Right lobe of liver (tissue), 4 donors: ENCODE measurements at regions not wholly inside any gene's neighbourhood (a gene's known extent, or its start where the extent isn't known, plus 50 kb on each side); places are given as distances from the start of the nearest gene placed in this dataset.

Experiments
- POLR2A ChIP-seq: fragments of 450-650 bp; IDR thresholded peaks from one replicate; pipeline ENCODE4 v1.6.1; 2017; ENCODE audit warnings: antibody characterized with exemption, mild to moderate bottlenecking
- TF ChIP-seq, protein P1 (sequence below), 4 donors: fragments of 200-600 bp in 3 of 4; fragments of 450-650 bp in 1 of 4; IDR thresholded peaks; one replicate each; pipeline versions ENCODE4 v1.5.1 to v1.8.0; 2016 to 2022; ENCODE audit warnings: antibody characterized with exemption in 4 of 4, mild to moderate bottlenecking in 2 of 4
- donor health status: DM: no; HTN: no; CAD: no.
- donor health status: DM: no; HTN: no; CAD: no.
- donor health status: DM: no; HTN: yes; CAD: no.

DNA sequence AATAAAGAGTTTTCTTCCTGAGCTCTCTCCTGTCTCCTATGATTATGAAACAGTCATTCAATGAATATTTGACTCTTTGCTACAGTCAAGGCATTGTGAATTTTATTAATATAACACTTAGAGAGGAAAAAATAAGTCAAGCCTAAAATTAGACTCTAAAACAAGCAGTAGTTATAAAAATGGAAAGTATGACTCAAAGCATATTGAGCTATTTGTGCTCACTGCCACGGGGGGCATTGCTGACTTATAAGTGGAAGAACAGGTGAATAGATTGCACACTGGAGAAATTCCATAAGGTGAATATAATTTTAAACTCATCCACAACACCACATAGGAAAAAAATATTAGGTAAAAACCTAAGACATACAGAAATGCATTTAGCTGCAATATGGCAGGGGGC, 87.7 kb upstream of the CCDC196 start:
- TF ChIP-seq, protein P1, sequence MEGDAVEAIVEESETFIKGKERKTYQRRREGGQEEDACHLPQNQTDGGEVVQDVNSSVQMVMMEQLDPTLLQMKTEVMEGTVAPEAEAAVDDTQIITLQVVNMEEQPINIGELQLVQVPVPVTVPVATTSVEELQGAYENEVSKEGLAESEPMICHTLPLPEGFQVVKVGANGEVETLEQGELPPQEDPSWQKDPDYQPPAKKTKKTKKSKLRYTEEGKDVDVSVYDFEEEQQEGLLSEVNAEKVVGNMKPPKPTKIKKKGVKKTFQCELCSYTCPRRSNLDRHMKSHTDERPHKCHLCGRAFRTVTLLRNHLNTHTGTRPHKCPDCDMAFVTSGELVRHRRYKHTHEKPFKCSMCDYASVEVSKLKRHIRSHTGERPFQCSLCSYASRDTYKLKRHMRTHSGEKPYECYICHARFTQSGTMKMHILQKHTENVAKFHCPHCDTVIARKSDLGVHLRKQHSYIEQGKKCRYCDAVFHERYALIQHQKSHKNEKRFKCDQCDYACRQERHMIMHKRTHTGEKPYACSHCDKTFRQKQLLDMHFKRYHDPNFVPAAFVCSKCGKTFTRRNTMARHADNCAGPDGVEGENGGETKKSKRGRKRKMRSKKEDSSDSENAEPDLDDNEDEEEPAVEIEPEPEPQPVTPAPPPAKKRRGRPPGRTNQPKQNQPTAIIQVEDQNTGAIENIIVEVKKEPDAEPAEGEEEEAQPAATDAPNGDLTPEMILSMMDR (IDR thresholded peaks at IDR 0.05): no peak
- TF ChIP-seq POLR2A: no peak
